ENCODE measurements at regions not wholly inside any gene's neighbourhood (a gene's known extent, or its start where the extent isn't known, plus 50 kb on each side); places are given as distances from the start of the nearest gene placed in this dataset.
A peak's percentile ranks its signal among the peaks of the same experiment; 100 is the strongest.

GRCh38 chr5:173714551-173715428 lies 98.3 kb upstream of the BOD1 start:
- DNase-seq, result no peak
- peaks cover 0 to 7% (median 0%) of the 10 kb centered on the region in 3 donors for H3K27me3 Mint-ChIP-seq
- H3K36me3 Mint-ChIP-seq, result no peaks in the 10 kb centered on the region
- H3K4me1 Mint-ChIP-seq, result peaks cover 22 to 40% (median 34%) of the 10 kb centered on the region in 3 donors
- H3K27ac Mint-ChIP-seq, result peak overlapping the region in 1 of 6 donors; percentile 63
- ATAC-seq (ENCODE audit: low read depth in 2 of 2), result peak; percentile 37 to 61
- peaks cover 0 to 5% (median 0%) of the 10 kb centered on the region in 7 donors for H3K9me3 Mint-ChIP-seq
- H3K4me3 Mint-ChIP-seq, result no peak overlapping the region

- DNase-seq (no peak), ATAC-seq (ENCODE audit: low read depth in 2 of 2) (no peak)
- Mint-ChIP-seq H3K9me3 (peaks cover 0 to 5% (median 0%) of the 10 kb centered on the region in 7 donors), H3K4me1 (peaks cover 22 to 40% (median 34%) of the 10 kb centered on the region in 3 donors), H3K27ac (peak overlapping the region in 1 of 6 donors; percentile 8), H3K27me3 (peaks cover 0 to 7% (median 0%) of the 10 kb centered on the region in 3 donors), H3K4me3 (no peak overlapping the region), H3K36me3 (no peaks in the 10 kb centered on the region)
These were observed 99.2 kb upstream of the BOD1 start for GRCh38 chr5:173715607-173716006.

- DNase-seq (no peak), ATAC-seq (ENCODE audit: low read depth in 2 of 2) (no peak)
- Mint-ChIP-seq H3K27ac (no peak overlapping the region), H3K36me3 (no peaks in the 10 kb centered on the region), H3K9me3 (peaks cover 0 to 5% (median 0%) of the 10 kb centered on the region in 7 donors), H3K4me1 (peaks cover 22 to 40% (median 34%) of the 10 kb centered on the region in 3 donors), H3K4me3 (peak overlapping the region in 1 of 8 donors; percentile 21), H3K27me3 (peaks cover 2 to 7% (median 2%) of the 10 kb centered on the region in 3 donors)
These were observed 99.7 kb upstream of the BOD1 start for GRCh38 chr5:173716058-173716682.

- no peaks in the 10 kb centered on the region for H3K9me3 Mint-ChIP-seq
- H3K27me3 Mint-ChIP-seq, result peaks cover 7 to 17% (median 12%) of the 10 kb centered on the region in 3 donors
- no peak for ATAC-seq (ENCODE audit: low read depth in 2 of 2)
- H3K36me3 Mint-ChIP-seq, result no peaks in the 10 kb centered on the region
- no peak overlapping the region for H3K4me3 Mint-ChIP-seq
- DNase-seq, result no peak
- H3K4me1 Mint-ChIP-seq, result peaks cover 13 to 22% (median 19%) of the 10 kb centered on the region in 3 donors
- no peak overlapping the region for H3K27ac Mint-ChIP-seq
These were observed 101.5 kb upstream of the BOD1 start for GRCh38 chr5:173717959-173718358.

GRCh38 chr5:173718469-173718868 lies 102.0 kb upstream of the BOD1 start:
- peaks cover 7 to 18% (median 12%) of the 10 kb centered on the region in 3 donors for H3K27me3 Mint-ChIP-seq
- ATAC-seq (ENCODE audit: low read depth in 2 of 2), result no peak
- no peak overlapping the region for H3K27ac Mint-ChIP-seq
- no peak for DNase-seq
- H3K4me3 Mint-ChIP-seq, result no peak overlapping the region
- H3K9me3 Mint-ChIP-seq, result no peaks in the 10 kb centered on the region
- no peaks in the 10 kb centered on the region for H3K36me3 Mint-ChIP-seq
- peaks cover 11 to 17% (median 14%) of the 10 kb centered on the region in 3 donors for H3K4me1 Mint-ChIP-seq

- ATAC-seq (ENCODE audit: low read depth in 2 of 2), result no peak
These were observed 103.3 kb upstream of the BOD1 start for GRCh38 chr5:173719731-173720082.

GRCh38 chr5:173720286-173720952 lies 104.0 kb upstream of the BOD1 start:
- Mint-ChIP-seq H3K36me3 (no peaks in the 10 kb centered on the region), H3K27me3 (peaks cover 7 to 18% (median 12%) of the 10 kb centered on the region in 3 donors), H3K4me3 (no peak overlapping the region), H3K4me1 (peaks cover 0 to 5% (median 2%) of the 10 kb centered on the region in 3 donors), H3K27ac (no peak overlapping the region), H3K9me3 (peaks cover 0 to 2% (median 0%) of the 10 kb centered on the region in 7 donors)
- DNase-seq (no peak), ATAC-seq (ENCODE audit: low read depth in 2 of 2) (no peak)

More at GRCh38 chr5:173719731-173720082, 103.3 kb upstream of the BOD1 start:
- Mint-ChIP-seq H3K4me3 (no peak overlapping the region), H3K27me3 (peaks cover 7 to 18% (median 12%) of the 10 kb centered on the region in 3 donors), H3K9me3 (no peaks in the 10 kb centered on the region), H3K4me1 (peaks cover 3 to 5% (median 5%) of the 10 kb centered on the region in 3 donors), H3K36me3 (no peaks in the 10 kb centered on the region), H3K27ac (peak overlapping the region in 1 of 6 donors; percentile 34)
- no peak for DNase-seq

GRCh38 chr5:173720953-173721600 lies 104.6 kb upstream of the BOD1 start:
- no peak for ATAC-seq (ENCODE audit: low read depth in 2 of 2)
- Mint-ChIP-seq H3K27me3 (peaks cover 7 to 18% (median 12%) of the 10 kb centered on the region in 3 donors), H3K4me3 (peak overlapping the region in 1 of 8 donors; percentile 64), H3K27ac (no peak overlapping the region), H3K4me1 (peaks cover 0 to 5% (median 2%) of the 10 kb centered on the region in 3 donors), H3K9me3 (peaks cover 0 to 5% (median 0%) of the 10 kb centered on the region in 7 donors), H3K36me3 (no peaks in the 10 kb centered on the region)
- DNase-seq, result no peak

GRCh38 chr5:173721601-173722232 lies 105.3 kb upstream of the BOD1 start:
- H3K36me3 Mint-ChIP-seq, result no peaks in the 10 kb centered on the region
- H3K4me1 Mint-ChIP-seq, result peaks cover 0 to 5% (median 2%) of the 10 kb centered on the region in 3 donors
- peaks cover 0 to 5% (median 0%) of the 10 kb centered on the region in 7 donors for H3K9me3 Mint-ChIP-seq
- no peak for DNase-seq
- ATAC-seq (ENCODE audit: low read depth in 2 of 2), result no peak
- peaks cover 7 to 18% (median 12%) of the 10 kb centered on the region in 3 donors for H3K27me3 Mint-ChIP-seq
- peak overlapping the region in 1 of 8 donors; percentile 64 for H3K4me3 Mint-ChIP-seq
- H3K27ac Mint-ChIP-seq, result peak overlapping the region in 1 of 6 donors; percentile 25

- H3K9me3 Mint-ChIP-seq, result peaks cover 0 to 5% (median 0%) of the 10 kb centered on the region in 7 donors
- peaks cover 2 to 11% (median 6%) of the 10 kb centered on the region in 3 donors for H3K4me1 Mint-ChIP-seq
- no peaks in the 10 kb centered on the region for H3K36me3 Mint-ChIP-seq
- ATAC-seq (ENCODE audit: low read depth in 2 of 2) (no peak), DNase-seq (no peak)
- H3K27ac Mint-ChIP-seq, result peak overlapping the region in 1 of 6 donors; percentile 77
- peaks cover 0 to 7% (median 1%) of the 10 kb centered on the region in 3 donors for H3K27me3 Mint-ChIP-seq
- H3K4me3 Mint-ChIP-seq, result no peak overlapping the region
These were observed 110.6 kb upstream of the BOD1 start for GRCh38 chr5:173726846-173727557.

GRCh38 chr5:173727839-173728778 lies 111.7 kb upstream of the BOD1 start:
- H3K9me3 Mint-ChIP-seq, result peaks cover 0 to 5% (median 0%) of the 10 kb centered on the region in 7 donors
- H3K27ac Mint-ChIP-seq, result peak overlapping the region in 2 of 6 donors; percentile 1 to 7
- no peaks in the 10 kb centered on the region for H3K27me3 Mint-ChIP-seq
- H3K4me3 Mint-ChIP-seq, result no peak overlapping the region
- H3K36me3 Mint-ChIP-seq, result no peaks in the 10 kb centered on the region
- no peak for DNase-seq
- ATAC-seq (ENCODE audit: low read depth in 2 of 2), result no peak
- peaks cover 6 to 11% (median 11%) of the 10 kb centered on the region in 3 donors for H3K4me1 Mint-ChIP-seq

Data from naive B cell (primary cell).